MCF 10A (cell line): ENCODE measurements at regions not wholly inside any gene's neighbourhood (a gene's known extent, or its start where the extent isn't known, plus 50 kb on each side); places are given as distances from the start of the nearest gene placed in this dataset.

ENCODE experiments used
- BruUV-seq: library from RNA; stranded (reverse); fragments of 400-500 nt; replicated peaks from 2 replicates; lab custom pipeline; 2021; lab: Mats Ljungman, UMichigan
- CTCF ChIA-PET: fragments of 300-600 bp; sonication (Branson Sonifier 250); formaldehyde crosslinking; extraction: SDS; loops from one replicate; lab custom pipeline; 2021; ENCODE audit warnings: antibody characterized with exemption, inconsistent platforms; lab: Yijun Ruan, JAX
- POLR2A ChIA-PET: fragments of 300-600, 350-650 bp; sonication (Branson Sonifier 250); formaldehyde crosslinking; extraction: SDS; loops from one replicate; lab custom pipeline; 2020; ENCODE audit warnings: antibody characterized with exemption, inconsistent platforms; lab: Yijun Ruan, JAX
- DNase-seq: peaks from one replicate; pipeline ENCODE4 v3.0.0-alpha.2; 2018; ENCODE audit not compliant: unreplicated experiment
- H3K27ac Mint-ChIP-seq: one replicate; pipeline ENCODE4 v1.8.0; 2022; ENCODE audit warnings: mild to moderate bottlenecking, low read depth, mixed read lengths; ENCODE audit not compliant: unreplicated experiment
- H3K27me3 Mint-ChIP-seq: one replicate; pipeline ENCODE4 v1.8.0; 2022; ENCODE audit warnings: mixed read lengths; ENCODE audit not compliant: insufficient read depth, unreplicated experiment
- H3K36me3 Mint-ChIP-seq: one replicate; pipeline ENCODE4 v1.8.0; 2022; ENCODE audit warnings: mild to moderate bottlenecking, moderate library complexity, mixed read lengths; ENCODE audit not compliant: insufficient read depth, unreplicated experiment
- H3K4me1 Mint-ChIP-seq: one replicate; pipeline ENCODE4 v1.8.0; 2022; ENCODE audit warnings: mixed read lengths; ENCODE audit not compliant: insufficient read depth, unreplicated experiment
- H3K4me3 Mint-ChIP-seq: one replicate; pipeline ENCODE4 v1.8.0; 2022; ENCODE audit warnings: mild to moderate bottlenecking, moderate library complexity, mixed read lengths; ENCODE audit not compliant: unreplicated experiment
- H3K9me3 Mint-ChIP-seq: one replicate; pipeline ENCODE4 v1.8.0; 2022; ENCODE audit warnings: mixed read lengths; ENCODE audit not compliant: unreplicated experiment
- CTCF ChIP-seq: fragments of 200-600 bp; IDR thresholded peaks from one replicate; pipeline ENCODE4 v1.8.0; 2022; ENCODE audit warnings: antibody characterized with exemption, mild to moderate bottlenecking; ENCODE audit not compliant: unreplicated experiment
- intact Hi-C: fragments of 100-400 bp; cut with micrococcal nuclease; formaldehyde crosslinking; loops from 2 replicates; pipeline ENCODE4 v1.14.1; 2022

DNA sequence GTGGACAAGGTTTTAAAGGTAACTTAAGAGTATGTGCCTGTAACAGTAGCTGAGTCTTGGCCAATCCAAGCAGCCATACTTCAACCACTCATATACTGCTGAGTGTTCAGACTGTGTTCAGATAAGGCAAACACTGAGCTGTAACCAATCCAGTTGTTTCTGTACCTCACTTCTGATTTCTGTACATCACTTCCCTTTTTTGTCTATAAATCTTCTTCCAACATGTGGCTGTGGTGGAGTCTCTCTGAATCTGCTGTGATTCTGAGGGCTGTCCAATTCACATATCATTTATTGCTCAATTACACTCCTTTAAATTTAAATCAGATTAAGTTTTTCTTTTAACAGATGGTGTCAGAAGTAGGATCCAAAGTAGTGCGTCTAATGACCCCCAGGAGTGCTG, 149.5 kb upstream of the PHF14 start:
- no peak for TF ChIP-seq CTCF
- BruUV-seq, result no TSS peak
- Mint-ChIP-seq H3K27ac (no peak overlapping the region), H3K4me1 (no peaks in the 10 kb centered on the region), H3K27me3 (no peaks in the 10 kb centered on the region), H3K9me3 (no peaks in the 10 kb centered on the region), H3K36me3 (no peaks in the 10 kb centered on the region), H3K4me3 (no peak overlapping the region)
- intact Hi-C loops, result no loop called here
- CTCF ChIA-PET, result no interaction called here
- POLR2A ChIA-PET, result no interaction called here
- no peak for DNase-seq

GRCh38 chr7:10838228-10838627, 135.4 kb upstream of the PHF14 start:
- Mint-ChIP-seq H3K4me1 (no peaks in the 10 kb centered on the region), H3K9me3 (no peaks in the 10 kb centered on the region), H3K27ac (no peak overlapping the region), H3K4me3 (no peak overlapping the region), H3K27me3 (no peaks in the 10 kb centered on the region), H3K36me3 (no peaks in the 10 kb centered on the region)
- BruUV-seq, result no TSS peak
- intact Hi-C loops, result no loop called here
- POLR2A ChIA-PET, result interaction anchor here (0.6 kb wide), 2 partner anchors 101 to 1740 kb away, joined by 3 to 4 read pairs; no protein-coding TSS in a partner anchor
- peak; percentile 13 for DNase-seq
- no peak for TF ChIP-seq CTCF
- CTCF ChIA-PET, result no interaction called here

DNA sequence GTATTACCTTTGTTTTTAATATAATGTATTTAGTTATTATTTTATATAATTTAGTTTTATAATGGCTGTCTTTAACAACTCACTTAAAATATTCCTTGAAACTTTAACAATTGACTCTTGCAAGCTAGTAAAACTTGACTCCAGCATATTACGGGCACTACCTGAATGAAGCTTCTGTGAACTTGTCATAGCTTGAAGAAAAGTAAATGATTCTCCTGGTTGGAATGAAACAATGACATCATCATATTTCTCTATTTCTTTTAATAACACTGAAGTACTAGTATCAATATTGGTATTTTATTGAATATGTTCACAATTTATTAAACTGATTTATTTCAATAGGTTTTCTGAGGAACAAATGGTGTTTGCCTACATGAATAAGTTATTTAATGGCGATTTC, 128.4 kb upstream of the PHF14 start:
- intact Hi-C loops, result no loop called here
- no peak overlapping the region for H3K4me3 Mint-ChIP-seq
- no peaks in the 10 kb centered on the region for H3K9me3 Mint-ChIP-seq
- DNase-seq, result no peak
- no peaks in the 10 kb centered on the region for H3K27me3 Mint-ChIP-seq
- TF ChIP-seq CTCF, result no peak
- no peaks in the 10 kb centered on the region for H3K36me3 Mint-ChIP-seq
- ChIA-PET POLR2A (interaction anchor here (0.6 kb wide), 1 partner anchor 11 kb away, joined by 3 read pairs; no protein-coding TSS in a partner anchor), CTCF (interaction anchor here (0.6 kb wide), 1 partner anchor 118 kb away, joined by 4 read pairs; no protein-coding TSS in a partner anchor)
- BruUV-seq, result no TSS peak
- no peaks in the 10 kb centered on the region for H3K4me1 Mint-ChIP-seq
- no peak overlapping the region for H3K27ac Mint-ChIP-seq

GRCh38 chr7:10855583-10855982, 118.1 kb upstream of the PHF14 start:
- H3K27ac Mint-ChIP-seq, result no peak overlapping the region
- TF ChIP-seq CTCF, result no peak
- BruUV-seq, result no TSS peak
- H3K9me3 Mint-ChIP-seq, result no peaks in the 10 kb centered on the region
- H3K4me1 Mint-ChIP-seq, result peaks cover 7% of the 10 kb centered on the region
- no peaks in the 10 kb centered on the region for H3K27me3 Mint-ChIP-seq
- no peak overlapping the region for H3K4me3 Mint-ChIP-seq
- no peak for DNase-seq
- H3K36me3 Mint-ChIP-seq, result no peaks in the 10 kb centered on the region
- ChIA-PET CTCF (no interaction called here), POLR2A (no interaction called here)
- intact Hi-C loops, result no loop called here
